SU-DHL-6 (cell line): ENCODE measurements at regions not wholly inside any gene's neighbourhood (a gene's known extent, or its start where the extent isn't known, plus 50 kb on each side); places are given as distances from the start of the nearest gene placed in this dataset.

Experiments used
- H2AFZ ChIP-seq: fragments of 200-600 bp; sonication (generic); 2 replicates; pipeline ENCODE4 v1.6.1; 2014; ENCODE audit warnings: low read depth, mild to moderate bottlenecking, moderate library complexity, mixed read lengths, antibody characterized with exemption, low read length; ENCODE audit not compliant: severe bottlenecking
- H3F3A ChIP-seq: fragments of 200-600 bp; shearing (Covaris generic); 2 replicates; pipeline ENCODE4 v1.6.0; 2016; ENCODE audit warnings: antibody characterized with exemption, mild to moderate bottlenecking; ENCODE audit not compliant: insufficient read depth
- H3K27ac ChIP-seq: fragments of 200-600 bp; sonication (generic); 2 replicates; pipeline ENCODE4 v1.5.1; 2016; ENCODE audit warnings: low read depth, mild to moderate bottlenecking, low read length, moderate library complexity, mixed read lengths
- H3K27me3 ChIP-seq: fragments of 200-600 bp; sonication (generic), shearing (Covaris generic); 2 replicates; pipeline ENCODE4 v1.6.0; 2014; ENCODE audit warnings: mild to moderate bottlenecking, low read length
- H3K36me3 ChIP-seq: fragments of 200-600 bp; sonication (generic); 2 replicates; pipeline ENCODE4 v1.6.1; 2014; ENCODE audit warnings: mild to moderate bottlenecking, low read length, mixed read lengths
- H3K4me2 ChIP-seq: fragments of 300-600, 200-600 bp; shearing (Covaris generic), sonication (generic); 2 replicates; pipeline ENCODE4 v1.6.0; 2014; ENCODE audit warnings: low read length, low read depth, mild to moderate bottlenecking; ENCODE audit not compliant: poor library complexity, severe bottlenecking
- H3K4me3 ChIP-seq: fragments of 200-600 bp; sonication (generic); 2 replicates; pipeline ENCODE4 v1.5.1; 2014; ENCODE audit warnings: antibody characterized with exemption, low read length, mild to moderate bottlenecking, mixed read lengths; ENCODE audit not compliant: insufficient read depth, poor library complexity, severe bottlenecking
- H3K79me2 ChIP-seq: fragments of 200-600 bp; sonication (generic); 2 replicates; pipeline ENCODE4 v1.6.1; 2014; ENCODE audit warnings: mild to moderate bottlenecking, low read length, moderate library complexity; ENCODE audit not compliant: insufficient read depth
- H3K9ac ChIP-seq: fragments of 200-600 bp; sonication (generic); 2 replicates; pipeline ENCODE4 v1.7.0; 2014; ENCODE audit warnings: mild to moderate bottlenecking, low read length
- H3K9me2 ChIP-seq: fragments of 200-600 bp; sonication (generic); replicated peaks from 2 replicates; pipeline ENCODE4 v1.6.1; 2014; ENCODE audit warnings: low read length; ENCODE audit not compliant: insufficient read depth
- H3K9me3 ChIP-seq: fragments of 200-600 bp; sonication (generic); 2 replicates; pipeline ENCODE4 v1.6.1; 2014; ENCODE audit warnings: low read length, mixed read lengths; ENCODE audit not compliant: insufficient read depth
- H4K20me1 ChIP-seq: fragments of 200-600 bp; sonication (generic); 2 replicates; pipeline ENCODE4 v1.6.1; 2014; ENCODE audit warnings: low read depth, mild to moderate bottlenecking, antibody characterized with exemption, low read length, moderate library complexity, mixed read lengths
- CTCF ChIP-seq: fragments of 200-600 bp; sonication (generic); IDR thresholded peaks from one replicate; pipeline ENCODE4 v1.5.1; 2017; ENCODE audit warnings: antibody characterized with exemption, mild to moderate bottlenecking, low read length, moderate library complexity; ENCODE audit not compliant: insufficient read depth, poor library complexity, severe bottlenecking
- EZH2phosphoT487 ChIP-seq: fragments of 200-600 bp; sonication (generic), shearing (Covaris generic); conservative IDR thresholded peaks from 2 replicates; pipeline ENCODE4 v1.6.1; 2018; ENCODE audit warnings: mild to moderate bottlenecking, antibody characterized with exemption, low read length, moderate library complexity, mixed read lengths

DNA sequence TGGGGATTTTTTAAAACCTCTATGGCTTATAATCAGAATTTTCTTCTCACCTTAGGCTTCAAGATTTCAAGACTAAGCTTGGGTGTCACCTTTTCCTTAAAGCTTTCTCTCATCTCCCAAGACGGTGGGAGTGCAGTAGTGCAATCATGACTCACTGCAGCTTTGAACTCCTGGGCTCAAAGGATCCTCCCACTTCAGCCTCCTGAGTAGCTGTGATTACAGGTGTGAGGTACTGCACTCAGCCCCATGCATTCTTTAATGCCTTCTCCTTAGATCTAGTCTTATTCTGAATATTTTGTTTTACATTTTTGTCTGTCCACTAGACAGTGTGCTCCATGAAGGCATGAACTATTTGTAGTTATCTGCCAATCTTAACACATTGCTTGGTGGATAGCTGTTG lies 55.7 kb upstream of the FAT3 start:
- H3K4me3 ChIP-seq = no peak overlapping the region
- TF ChIP-seq EZH2phosphoT487 (no peak), CTCF (no peak)
- no peak overlapping the region for H3K4me2 ChIP-seq
- H3K9me2 ChIP-seq = no peaks in the 10 kb centered on the region
- no peaks in the 10 kb centered on the region for H3K79me2 ChIP-seq
- no peaks in the 10 kb centered on the region for H3F3A ChIP-seq
- H3K27me3 ChIP-seq = no peaks in the 10 kb centered on the region
- H4K20me1 ChIP-seq = no peaks in the 10 kb centered on the region
- H2AFZ ChIP-seq = no peak overlapping the region
- no peaks in the 10 kb centered on the region for H3K9me3 ChIP-seq
- no peak overlapping the region for H3K27ac ChIP-seq
- H3K36me3 ChIP-seq = no peaks in the 10 kb centered on the region
- no peak overlapping the region for H3K9ac ChIP-seq

- Histone ChIP-seq H3K79me2 (no peaks in the 10 kb centered on the region), H3F3A (no peaks in the 10 kb centered on the region), H3K27me3 (no peaks in the 10 kb centered on the region), H3K4me3 (no peak overlapping the region), H3K27ac (no peak overlapping the region), H3K36me3 (no peaks in the 10 kb centered on the region), H3K4me2 (no peak overlapping the region), H3K9ac (no peak overlapping the region), H3K9me3 (no peaks in the 10 kb centered on the region), H2AFZ (no peak overlapping the region), H3K9me2 (no peaks in the 10 kb centered on the region), H4K20me1 (no peaks in the 10 kb centered on the region)
- TF ChIP-seq CTCF (no peak), EZH2phosphoT487 (no peak)
These were observed 57.0 kb upstream of the FAT3 start for GRCh38 chr11:92167571-92167970.

GRCh38 chr11:92166335-92166734 lies 58.3 kb upstream of the FAT3 start:
- Histone ChIP-seq H2AFZ (no peak overlapping the region), H3K9ac (no peak overlapping the region), H3K36me3 (no peaks in the 10 kb centered on the region), H3K4me2 (no peak overlapping the region), H3K27ac (no peak overlapping the region), H3K4me3 (no peak overlapping the region), H3K9me2 (no peaks in the 10 kb centered on the region), H3K79me2 (no peaks in the 10 kb centered on the region), H3K27me3 (no peaks in the 10 kb centered on the region), H3K9me3 (no peaks in the 10 kb centered on the region), H3F3A (no peaks in the 10 kb centered on the region), H4K20me1 (no peaks in the 10 kb centered on the region)
- no peak for TF ChIP-seq CTCF
- no peak for TF ChIP-seq EZH2phosphoT487

- Histone ChIP-seq H3K79me2 (no peaks in the 10 kb centered on the region), H3K9ac (no peak overlapping the region), H3F3A (no peaks in the 10 kb centered on the region), H3K27me3 (no peaks in the 10 kb centered on the region), H3K36me3 (no peaks in the 10 kb centered on the region), H3K4me3 (no peak overlapping the region), H3K9me2 (no peaks in the 10 kb centered on the region), H3K4me2 (no peak overlapping the region), H3K27ac (no peak overlapping the region), H2AFZ (no peak overlapping the region), H3K9me3 (no peaks in the 10 kb centered on the region), H4K20me1 (no peaks in the 10 kb centered on the region)
- TF ChIP-seq EZH2phosphoT487 = no peak
- no peak for TF ChIP-seq CTCF
These were observed 60.7 kb upstream of the FAT3 start for GRCh38 chr11:92163879-92164278.
